Peyer's patch (tissue), 4 donors: ENCODE measurements at regions not wholly inside any gene's neighbourhood (a gene's known extent, or its start where the extent isn't known, plus 50 kb on each side); places are given as distances from the start of the nearest gene placed in this dataset.
"Not testable (repeated sequence)": the region's sequence is repeated elsewhere in the genome, so short reads cannot be mapped to it uniquely, and the experiment has no call there.

Experiments
- POLR2A ChIP-seq, 2 donors: fragments of 450-650 bp; IDR thresholded peaks; one replicate each; pipeline ENCODE4 v1.5.1; 2017; ENCODE audit warnings: antibody characterized with exemption in 2 of 2, mild to moderate bottlenecking in 2 of 2, moderate library complexity in 2 of 2
- TF ChIP-seq, protein P1 (sequence below), 6 experiments: fragments of 450-650 bp in 4 of 6; fragments of 200-600 bp in 2 of 6; sonication (generic) in 1 of 6; IDR thresholded peaks; one replicate each; pipeline ENCODE4 v1.5.1; 2017 to 2019; ENCODE audit warnings: antibody characterized with exemption in 6 of 6, mild to moderate bottlenecking in 3 of 6, moderate library complexity in 1 of 6

DNA sequence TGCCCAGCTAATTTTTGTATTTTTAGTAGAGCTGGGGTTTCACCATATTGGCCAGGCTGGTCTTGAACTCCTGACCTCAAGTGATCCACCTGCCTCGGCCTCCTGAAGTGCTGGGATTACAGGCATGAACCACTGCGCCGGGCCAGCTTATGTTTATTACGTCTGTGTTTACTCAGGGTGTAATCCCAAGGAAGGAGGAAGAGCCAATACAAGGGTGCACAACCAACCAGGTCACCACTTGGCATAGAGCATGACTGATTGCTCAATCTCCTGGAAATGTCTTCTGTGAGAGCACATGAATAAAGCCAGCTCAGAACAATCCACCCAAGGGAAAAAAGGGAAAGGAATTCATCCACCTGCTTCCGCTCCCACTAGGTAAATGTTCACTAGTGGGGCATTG, 54.7 kb upstream of the RALY start:
- TF ChIP-seq, protein P1, sequence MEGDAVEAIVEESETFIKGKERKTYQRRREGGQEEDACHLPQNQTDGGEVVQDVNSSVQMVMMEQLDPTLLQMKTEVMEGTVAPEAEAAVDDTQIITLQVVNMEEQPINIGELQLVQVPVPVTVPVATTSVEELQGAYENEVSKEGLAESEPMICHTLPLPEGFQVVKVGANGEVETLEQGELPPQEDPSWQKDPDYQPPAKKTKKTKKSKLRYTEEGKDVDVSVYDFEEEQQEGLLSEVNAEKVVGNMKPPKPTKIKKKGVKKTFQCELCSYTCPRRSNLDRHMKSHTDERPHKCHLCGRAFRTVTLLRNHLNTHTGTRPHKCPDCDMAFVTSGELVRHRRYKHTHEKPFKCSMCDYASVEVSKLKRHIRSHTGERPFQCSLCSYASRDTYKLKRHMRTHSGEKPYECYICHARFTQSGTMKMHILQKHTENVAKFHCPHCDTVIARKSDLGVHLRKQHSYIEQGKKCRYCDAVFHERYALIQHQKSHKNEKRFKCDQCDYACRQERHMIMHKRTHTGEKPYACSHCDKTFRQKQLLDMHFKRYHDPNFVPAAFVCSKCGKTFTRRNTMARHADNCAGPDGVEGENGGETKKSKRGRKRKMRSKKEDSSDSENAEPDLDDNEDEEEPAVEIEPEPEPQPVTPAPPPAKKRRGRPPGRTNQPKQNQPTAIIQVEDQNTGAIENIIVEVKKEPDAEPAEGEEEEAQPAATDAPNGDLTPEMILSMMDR (IDR thresholded peaks at IDR 0.05): not testable (repeated sequence)
- not testable (repeated sequence) for TF ChIP-seq POLR2A (IDR thresholded peaks at IDR 0.05)
